SK-N-SH (cell line): ENCODE measurements at regions not wholly inside any gene's neighbourhood (a gene's known extent, or its start where the extent isn't known, plus 50 kb on each side); places are given as distances from the start of the nearest gene placed in this dataset.

Source experiments
- CTCF ChIA-PET: fragments of 300-600, 350-600 bp; formaldehyde crosslinking; extraction: SDS; loops from one replicate; lab custom pipeline; 2021; lab: Yijun Ruan, JAX
- POLR2A ChIA-PET: fragments of 350-600 bp; sonication (Branson Sonifier 250); formaldehyde crosslinking; extraction: SDS; loops from one replicate; lab custom pipeline; 2020; ENCODE audit warnings: antibody characterized with exemption, inconsistent platforms; lab: Yijun Ruan, JAX
- DNase-seq: peaks from one replicate; pipeline ENCODE4 v3.0.0; 2012
- H2AFZ ChIP-seq: fragments of 200-600 bp; sonication (generic); 2 replicates; pipeline ENCODE4 v1.8.1; 2016; ENCODE audit warnings: antibody characterized with exemption, mild to moderate bottlenecking, low read depth
- H3F3A ChIP-seq: fragments of 200-600 bp; sonication (generic); replicated peaks from 2 replicates; pipeline ENCODE3; 2016; ENCODE audit warnings: antibody characterized with exemption, mild to moderate bottlenecking; ENCODE audit not compliant: insufficient read depth
- H3K27ac ChIP-seq, 2 experiments: fragments of 200-500 bp in 1 of 2; fragments of 200-600 bp in 1 of 2; sonication (Bioruptor generic) in 1 of 2; sonication (generic), shearing (Covaris generic) in 1 of 2; 2 replicates each; pipeline versions ENCODE4 v1.5.1 to v1.6.1; 2014 to 2016; ENCODE audit warnings: low read depth in 2 of 2, inconsistent platforms in 1 of 2, low read length in 1 of 2, mild to moderate bottlenecking in 1 of 2, mixed read lengths in 1 of 2
- H3K27me3 ChIP-seq: fragments of 200-600 bp; sonication (generic), shearing (Covaris generic); 2 replicates; pipeline ENCODE4 v1.6.1; 2016; ENCODE audit warnings: mixed run types; ENCODE audit not compliant: insufficient read depth
- H3K36me3 ChIP-seq, 2 experiments: fragments of 200-500 bp in 1 of 2; fragments of 200-600 bp in 1 of 2; sonication (Bioruptor generic) in 1 of 2; sonication (generic) in 1 of 2; replicated peaks in 1 of 2; 2 replicates each; pipeline versions ENCODE3 to v1.5.1; 2014 to 2016; ENCODE audit warnings: low read length in 1 of 2, mild to moderate bottlenecking in 1 of 2; ENCODE audit not compliant: insufficient read depth in 2 of 2, control insufficient read depth in 1 of 2
- H3K4me1 ChIP-seq, 2 experiments: fragments of 200-500 bp in 1 of 2; fragments of 200-600 bp in 1 of 2; sonication (Bioruptor generic) in 1 of 2; sonication (generic), shearing (Covaris generic) in 1 of 2; 2 replicates each; pipeline versions ENCODE4 v1.5.1 to v1.6.1; 2014 to 2016; ENCODE audit warnings: low read depth in 1 of 2, low read length in 1 of 2, mixed run types in 1 of 2; ENCODE audit not compliant: insufficient read depth in 2 of 2, control insufficient read depth in 1 of 2
- H3K4me2 ChIP-seq: fragments of 200-600 bp; sonication (generic), shearing (Covaris generic); 2 replicates; pipeline ENCODE4 v1.6.1; 2017; ENCODE audit warnings: mixed run types
- H3K4me3 ChIP-seq, 2 experiments: fragments of 200-500 bp in 1 of 2; fragments of 200-600 bp in 1 of 2; sonication (Bioruptor generic) in 1 of 2; sonication (generic), shearing (Covaris generic) in 1 of 2; 2 replicates each; pipeline versions ENCODE4 v1.5.1 to v1.8.1; 2014 to 2016; ENCODE audit warnings: low read depth in 2 of 2, inconsistent platforms in 1 of 2, low read length in 1 of 2, mild to moderate bottlenecking in 1 of 2, mixed read lengths in 1 of 2, moderate library complexity in 1 of 2
- H3K79me2 ChIP-seq: fragments of 200-600 bp; sonication (generic); 2 replicates; pipeline ENCODE4 v1.8.1; 2017; ENCODE audit warnings: mild to moderate bottlenecking; ENCODE audit not compliant: insufficient read depth
- H3K9ac ChIP-seq: fragments of 200-600 bp; sonication (generic); 2 replicates; pipeline ENCODE4 v1.6.1; 2017; ENCODE audit warnings: mixed run types
- H3K9me2 ChIP-seq: fragments of 200-600 bp; sonication (generic); 2 replicates; pipeline ENCODE4 v1.6.1; 2017; ENCODE audit warnings: mixed run types
- H3K9me3 ChIP-seq: fragments of 200-600 bp; sonication (generic); 2 replicates; pipeline ENCODE4 v1.6.1; 2017; ENCODE audit warnings: mixed run types, mild to moderate bottlenecking, moderate library complexity
- H4K20me1 ChIP-seq: fragments of 200-600 bp; sonication (generic); 2 replicates; pipeline ENCODE4 v1.6.1; 2017; ENCODE audit warnings: mild to moderate bottlenecking, mixed run types; ENCODE audit not compliant: insufficient read depth
- EP300 ChIP-seq, 2 experiments: IDR thresholded peaks; 2 replicates each; pipeline versions ENCODE4 v1.4.0 to v1.6.1; 2012; ENCODE audit warnings: borderline replicate concordance in 1 of 2, low read depth in 1 of 2, low read length in 1 of 2
- EZH2phosphoT487 ChIP-seq: fragments of 200-600 bp; sonication (generic); IDR thresholded peaks from 2 replicates; pipeline ENCODE4 v1.6.1; 2017; ENCODE audit warnings: low read depth, mixed run types, mild to moderate bottlenecking, antibody characterized with exemption, moderate library complexity, borderline replicate concordance
- FOSL2 ChIP-seq: IDR thresholded peaks from 2 replicates; pipeline ENCODE4 v1.4.0; 2012; ENCODE audit warnings: low read depth, mild to moderate bottlenecking, moderate library complexity, borderline replicate concordance
- FOXJ3 ChIP-seq: sonication (generic); formaldehyde crosslinking; IDR thresholded peaks from 2 replicates; pipeline ENCODE4 v1.5.1; 2020; ENCODE audit warnings: mild to moderate bottlenecking, missing genetic modification reagents
- FOXM1 ChIP-seq: IDR thresholded peaks from 2 replicates; pipeline ENCODE4 v1.4.0; 2012; ENCODE audit warnings: low read depth, mild to moderate bottlenecking
- GABPA ChIP-seq: IDR thresholded peaks from 2 replicates; pipeline ENCODE4 v1.4.0; 2012; ENCODE audit warnings: low read depth, mild to moderate bottlenecking
- JUND ChIP-seq: IDR thresholded peaks from 2 replicates; pipeline ENCODE4 v1.4.0; 2012
- MEF2A ChIP-seq: IDR thresholded peaks from 2 replicates; pipeline ENCODE4 v1.4.0; 2012; ENCODE audit warnings: low read depth, borderline replicate concordance
- MXI1 ChIP-seq: IDR thresholded peaks from 2 replicates; pipeline ENCODE4 v1.6.1; 2012; ENCODE audit warnings: mild to moderate bottlenecking, low read depth, low read length, improper control_type of control experiment
- POLR2AphosphoS5 ChIP-seq: IDR thresholded peaks from 2 replicates; pipeline ENCODE4 v1.6.1; 2012; ENCODE audit warnings: low read depth, low read length
- RAD21 ChIP-seq: IDR thresholded peaks from 2 replicates; pipeline ENCODE4 v1.6.1; 2012; ENCODE audit warnings: mild to moderate bottlenecking, low read length
- RCOR1 ChIP-seq: fragments of 150-350 bp; IDR thresholded peaks from 2 replicates; pipeline ENCODE4 v1.6.1; 2017; ENCODE audit warnings: antibody characterized with exemption, low read length
- RXRA ChIP-seq: IDR thresholded peaks from 2 replicates; pipeline ENCODE4 v1.4.0; 2012; ENCODE audit warnings: low read depth, mild to moderate bottlenecking, borderline replicate concordance
- TAF1 ChIP-seq: IDR thresholded peaks from 2 replicates; pipeline ENCODE4 v1.6.1; 2012; ENCODE audit warnings: low read depth, mild to moderate bottlenecking, low read length, moderate library complexity, borderline replicate concordance
- TCF12 ChIP-seq: IDR thresholded peaks from 2 replicates; pipeline ENCODE4 v1.4.0; 2012
- WGBS: methylation state at CpG from one replicate; pipeline ENCODE4 v1.1.6; 2017; ENCODE audit warnings: low lambda C conversion rate; 5-methylcytosine and 5-hydroxymethylcytosine counted together
- TF ChIP-seq, protein P1 (sequence below): IDR thresholded peaks from 2 replicates; pipeline ENCODE4 v1.6.1; 2012; ENCODE audit warnings: mild to moderate bottlenecking, low read depth, low read length, moderate library complexity
- TF ChIP-seq, protein P2 (sequence below): fragments of 150-350 bp; IDR thresholded peaks from 2 replicates; pipeline ENCODE4 v1.6.1; 2017; ENCODE audit warnings: antibody characterized with exemption, low read length, low read depth, borderline replicate concordance
- TF ChIP-seq, protein P3 (sequence below): fragments of 200-600 bp; sonication (generic); IDR thresholded peaks from 2 replicates; pipeline ENCODE4 v1.6.1; 2017; ENCODE audit warnings: antibody characterized with exemption, mild to moderate bottlenecking, moderate library complexity
- TF ChIP-seq, protein P4 (sequence below): IDR thresholded peaks from 2 replicates; pipeline ENCODE4 v1.4.0; 2012; ENCODE audit warnings: low read depth, borderline replicate concordance
- TF ChIP-seq, protein P5 (sequence below): fragments of 150-350 bp; IDR thresholded peaks from 2 replicates; pipeline ENCODE4 v1.6.1; 2016; ENCODE audit warnings: mild to moderate bottlenecking, low read depth, low read length

DNA sequence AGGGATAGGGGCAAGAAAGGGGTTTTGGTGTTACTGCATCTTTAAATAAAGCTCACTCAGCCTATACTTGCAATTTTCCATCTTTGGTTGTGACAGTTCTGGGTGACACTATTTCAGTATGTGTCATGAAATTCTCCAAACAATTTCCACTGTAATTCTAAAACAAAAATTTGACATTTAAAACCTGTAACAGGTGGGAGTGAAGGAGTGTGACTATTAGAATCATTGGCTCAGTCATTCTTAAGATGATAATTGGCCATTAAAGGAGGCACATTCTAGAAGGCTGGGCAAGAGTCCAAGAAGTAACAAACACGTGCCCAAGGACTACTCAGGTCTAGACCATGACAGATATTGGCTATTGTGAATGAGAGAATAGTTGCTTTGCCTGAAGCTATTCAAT is 153.3 kb upstream of the ARG1 start:
- no peak overlapping the region for H2AFZ ChIP-seq
- no peak overlapping the region for H3K4me2 ChIP-seq
- ChIA-PET POLR2A (no interaction called here), CTCF (no interaction called here)
- no peak for DNase-seq
- H3F3A ChIP-seq, result no peaks in the 10 kb centered on the region
- H4K20me1 ChIP-seq, result no peaks in the 10 kb centered on the region
- no peak overlapping the region for H3K9ac ChIP-seq
- no peak overlapping the region for H3K27ac ChIP-seq
- no peak for TF ChIP-seq FOSL2
- TF ChIP-seq EZH2phosphoT487, result no peak
- TF ChIP-seq MXI1, result no peak
- TF ChIP-seq RAD21, result no peak
- no peak for TF ChIP-seq MEF2A
- TF ChIP-seq, protein P1, sequence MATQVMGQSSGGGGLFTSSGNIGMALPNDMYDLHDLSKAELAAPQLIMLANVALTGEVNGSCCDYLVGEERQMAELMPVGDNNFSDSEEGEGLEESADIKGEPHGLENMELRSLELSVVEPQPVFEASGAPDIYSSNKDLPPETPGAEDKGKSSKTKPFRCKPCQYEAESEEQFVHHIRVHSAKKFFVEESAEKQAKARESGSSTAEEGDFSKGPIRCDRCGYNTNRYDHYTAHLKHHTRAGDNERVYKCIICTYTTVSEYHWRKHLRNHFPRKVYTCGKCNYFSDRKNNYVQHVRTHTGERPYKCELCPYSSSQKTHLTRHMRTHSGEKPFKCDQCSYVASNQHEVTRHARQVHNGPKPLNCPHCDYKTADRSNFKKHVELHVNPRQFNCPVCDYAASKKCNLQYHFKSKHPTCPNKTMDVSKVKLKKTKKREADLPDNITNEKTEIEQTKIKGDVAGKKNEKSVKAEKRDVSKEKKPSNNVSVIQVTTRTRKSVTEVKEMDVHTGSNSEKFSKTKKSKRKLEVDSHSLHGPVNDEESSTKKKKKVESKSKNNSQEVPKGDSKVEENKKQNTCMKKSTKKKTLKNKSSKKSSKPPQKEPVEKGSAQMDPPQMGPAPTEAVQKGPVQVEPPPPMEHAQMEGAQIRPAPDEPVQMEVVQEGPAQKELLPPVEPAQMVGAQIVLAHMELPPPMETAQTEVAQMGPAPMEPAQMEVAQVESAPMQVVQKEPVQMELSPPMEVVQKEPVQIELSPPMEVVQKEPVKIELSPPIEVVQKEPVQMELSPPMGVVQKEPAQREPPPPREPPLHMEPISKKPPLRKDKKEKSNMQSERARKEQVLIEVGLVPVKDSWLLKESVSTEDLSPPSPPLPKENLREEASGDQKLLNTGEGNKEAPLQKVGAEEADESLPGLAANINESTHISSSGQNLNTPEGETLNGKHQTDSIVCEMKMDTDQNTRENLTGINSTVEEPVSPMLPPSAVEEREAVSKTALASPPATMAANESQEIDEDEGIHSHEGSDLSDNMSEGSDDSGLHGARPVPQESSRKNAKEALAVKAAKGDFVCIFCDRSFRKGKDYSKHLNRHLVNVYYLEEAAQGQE, result no peak
- TF ChIP-seq RXRA, result no peak
- TF ChIP-seq, protein P2, sequence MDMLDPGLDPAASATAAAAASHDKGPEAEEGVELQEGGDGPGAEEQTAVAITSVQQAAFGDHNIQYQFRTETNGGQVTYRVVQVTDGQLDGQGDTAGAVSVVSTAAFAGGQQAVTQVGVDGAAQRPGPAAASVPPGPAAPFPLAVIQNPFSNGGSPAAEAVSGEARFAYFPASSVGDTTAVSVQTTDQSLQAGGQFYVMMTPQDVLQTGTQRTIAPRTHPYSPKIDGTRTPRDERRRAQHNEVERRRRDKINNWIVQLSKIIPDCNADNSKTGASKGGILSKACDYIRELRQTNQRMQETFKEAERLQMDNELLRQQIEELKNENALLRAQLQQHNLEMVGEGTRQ, result no peak
- no peak for TF ChIP-seq TAF1
- no peak for TF ChIP-seq TCF12
- TF ChIP-seq JUND, result no peak
- TF ChIP-seq EP300 (IDR thresholded peaks at IDR 0.05; ENCODE audit: borderline replicate concordance in 1 of 2, low read depth in 1 of 2, low read length in 1 of 2), result no peak
- TF ChIP-seq GABPA, result no peak
- TF ChIP-seq POLR2AphosphoS5, result no peak
- no peak for TF ChIP-seq FOXM1
- TF ChIP-seq, protein P3, sequence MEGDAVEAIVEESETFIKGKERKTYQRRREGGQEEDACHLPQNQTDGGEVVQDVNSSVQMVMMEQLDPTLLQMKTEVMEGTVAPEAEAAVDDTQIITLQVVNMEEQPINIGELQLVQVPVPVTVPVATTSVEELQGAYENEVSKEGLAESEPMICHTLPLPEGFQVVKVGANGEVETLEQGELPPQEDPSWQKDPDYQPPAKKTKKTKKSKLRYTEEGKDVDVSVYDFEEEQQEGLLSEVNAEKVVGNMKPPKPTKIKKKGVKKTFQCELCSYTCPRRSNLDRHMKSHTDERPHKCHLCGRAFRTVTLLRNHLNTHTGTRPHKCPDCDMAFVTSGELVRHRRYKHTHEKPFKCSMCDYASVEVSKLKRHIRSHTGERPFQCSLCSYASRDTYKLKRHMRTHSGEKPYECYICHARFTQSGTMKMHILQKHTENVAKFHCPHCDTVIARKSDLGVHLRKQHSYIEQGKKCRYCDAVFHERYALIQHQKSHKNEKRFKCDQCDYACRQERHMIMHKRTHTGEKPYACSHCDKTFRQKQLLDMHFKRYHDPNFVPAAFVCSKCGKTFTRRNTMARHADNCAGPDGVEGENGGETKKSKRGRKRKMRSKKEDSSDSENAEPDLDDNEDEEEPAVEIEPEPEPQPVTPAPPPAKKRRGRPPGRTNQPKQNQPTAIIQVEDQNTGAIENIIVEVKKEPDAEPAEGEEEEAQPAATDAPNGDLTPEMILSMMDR, result no peak
- no peak for TF ChIP-seq RCOR1
- TF ChIP-seq, protein P4, sequence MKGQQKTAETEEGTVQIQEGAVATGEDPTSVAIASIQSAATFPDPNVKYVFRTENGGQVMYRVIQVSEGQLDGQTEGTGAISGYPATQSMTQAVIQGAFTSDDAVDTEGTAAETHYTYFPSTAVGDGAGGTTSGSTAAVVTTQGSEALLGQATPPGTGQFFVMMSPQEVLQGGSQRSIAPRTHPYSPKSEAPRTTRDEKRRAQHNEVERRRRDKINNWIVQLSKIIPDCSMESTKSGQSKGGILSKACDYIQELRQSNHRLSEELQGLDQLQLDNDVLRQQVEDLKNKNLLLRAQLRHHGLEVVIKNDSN, result no peak
- TF ChIP-seq, protein P5, sequence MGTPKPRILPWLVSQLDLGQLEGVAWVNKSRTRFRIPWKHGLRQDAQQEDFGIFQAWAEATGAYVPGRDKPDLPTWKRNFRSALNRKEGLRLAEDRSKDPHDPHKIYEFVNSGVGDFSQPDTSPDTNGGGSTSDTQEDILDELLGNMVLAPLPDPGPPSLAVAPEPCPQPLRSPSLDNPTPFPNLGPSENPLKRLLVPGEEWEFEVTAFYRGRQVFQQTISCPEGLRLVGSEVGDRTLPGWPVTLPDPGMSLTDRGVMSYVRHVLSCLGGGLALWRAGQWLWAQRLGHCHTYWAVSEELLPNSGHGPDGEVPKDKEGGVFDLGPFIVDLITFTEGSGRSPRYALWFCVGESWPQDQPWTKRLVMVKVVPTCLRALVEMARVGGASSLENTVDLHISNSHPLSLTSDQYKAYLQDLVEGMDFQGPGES, result no peak
- no peak for TF ChIP-seq FOXJ3 (CRISPR knock-in tag)
- no peaks in the 10 kb centered on the region for H3K36me3 ChIP-seq
- no peaks in the 10 kb centered on the region for H3K9me3 ChIP-seq
- H3K27me3 ChIP-seq, result no peaks in the 10 kb centered on the region
- no peaks in the 10 kb centered on the region for H3K9me2 ChIP-seq
- H3K79me2 ChIP-seq, result no peaks in the 10 kb centered on the region
- no peak overlapping the region for H3K4me3 ChIP-seq
- 27% methylated on average over 1 of the region's 1 CpG for WGBS
- H3K4me1 ChIP-seq, result no peaks in the 10 kb centered on the region
